HEK293T (cell line): ENCODE measurements at regions not wholly inside any gene's neighbourhood (a gene's known extent, or its start where the extent isn't known, plus 50 kb on each side); places are given as distances from the start of the nearest gene placed in this dataset.

ENCODE experiments used
- CTCF ChIA-PET: fragments of 350-600 bp; formaldehyde crosslinking; extraction: SDS; loops from one replicate; lab custom pipeline; 2021; ENCODE audit warnings: antibody characterized with exemption, inconsistent platforms; lab: Yijun Ruan, JAX
- POLR2A ChIA-PET: fragments of 350-600 bp; formaldehyde crosslinking; extraction: SDS; loops from one replicate; lab custom pipeline; 2020; ENCODE audit warnings: antibody characterized with exemption, inconsistent platforms; lab: Yijun Ruan, JAX
- DNase-seq: peaks from one replicate; pipeline ENCODE4 v3.0.0; 2012; ENCODE audit warnings: mixed read lengths; ENCODE audit errors: extremely low spot score
- ARNT ChIP-seq: fragments of 450-650 bp; IDR thresholded peaks from 2 replicates; pipeline ENCODE4 v1.6.1; 2017; ENCODE audit warnings: mild to moderate bottlenecking
- BHLHE40 ChIP-seq: fragments of 450-650 bp; IDR thresholded peaks from 2 replicates; pipeline ENCODE4 v1.6.1; 2016; ENCODE audit warnings: mild to moderate bottlenecking, moderate library complexity, borderline replicate concordance
- CTBP1 ChIP-seq: fragments of 450-650 bp; IDR thresholded peaks from 2 replicates; pipeline ENCODE4 v1.6.1; 2016; ENCODE audit warnings: borderline replicate concordance
- ELF4 ChIP-seq: fragments of 450-650 bp; IDR thresholded peaks from 2 replicates; pipeline ENCODE4 v1.6.1; 2017; ENCODE audit warnings: antibody characterized with exemption
- FOXA1 ChIP-seq: fragments of 450-650 bp; IDR thresholded peaks from 2 replicates; pipeline ENCODE4 v1.6.1; 2016; ENCODE audit warnings: mild to moderate bottlenecking
- FOXK2 ChIP-seq: fragments of 450-650 bp; IDR thresholded peaks from 2 replicates; pipeline ENCODE4 v1.6.1; 2016; ENCODE audit warnings: mild to moderate bottlenecking
- FOXM1 ChIP-seq: fragments of 450-650 bp; IDR thresholded peaks from 2 replicates; pipeline ENCODE4 v1.6.1; 2017; ENCODE audit warnings: mild to moderate bottlenecking, borderline replicate concordance
- HDGF ChIP-seq: fragments of 450-650 bp; IDR thresholded peaks from 2 replicates; pipeline ENCODE4 v1.6.1; 2017; ENCODE audit warnings: antibody characterized with exemption, borderline replicate concordance
- L3MBTL2 ChIP-seq: fragments of 450-650 bp; conservative IDR thresholded peaks from 2 replicates; pipeline ENCODE4 v1.6.1; 2016; ENCODE audit warnings: mild to moderate bottlenecking
- LEF1 ChIP-seq: fragments of 450-650 bp; IDR thresholded peaks from 2 replicates; pipeline ENCODE4 v1.6.1; 2017; ENCODE audit warnings: mild to moderate bottlenecking, borderline replicate concordance
- NFRKB ChIP-seq: fragments of 450-650 bp; IDR thresholded peaks from 2 replicates; pipeline ENCODE4 v1.6.1; 2016; ENCODE audit warnings: mild to moderate bottlenecking, moderate library complexity
- PKNOX1 ChIP-seq: fragments of 450-650 bp; IDR thresholded peaks from 2 replicates; pipeline ENCODE4 v1.6.1; 2016
- SP1 ChIP-seq: fragments of 450-650 bp; IDR thresholded peaks from 2 replicates; pipeline ENCODE4 v1.6.1; 2017
- SUZ12 ChIP-seq: fragments of 450-650 bp; IDR thresholded peaks from 2 replicates; pipeline ENCODE4 v1.6.1; 2016; ENCODE audit warnings: mild to moderate bottlenecking
- TARDBP ChIP-seq: fragments of 450-650 bp; IDR thresholded peaks from 2 replicates; pipeline ENCODE4 v1.6.1; 2016
- ZNF384 ChIP-seq: fragments of 450-650 bp; IDR thresholded peaks from 2 replicates; pipeline ENCODE4 v1.6.1; 2016

- TF ChIP-seq FOXK2: no peak
- no peak for TF ChIP-seq FOXA1
- TF ChIP-seq HDGF: no peak
- no peak for TF ChIP-seq L3MBTL2
- no peak for TF ChIP-seq NFRKB
- TF ChIP-seq BHLHE40: no peak
- TF ChIP-seq ARNT: no peak
- no peak for TF ChIP-seq SP1
- TF ChIP-seq TARDBP: no peak
- no peak for TF ChIP-seq CTBP1
- TF ChIP-seq ELF4: no peak
- no peak for TF ChIP-seq LEF1
- no peak for TF ChIP-seq SUZ12
- TF ChIP-seq FOXM1: no peak
- TF ChIP-seq ZNF384: no peak
- TF ChIP-seq PKNOX1: no peak
- no peak for DNase-seq
- CTCF ChIA-PET: interaction anchor here (0.6 to 4.0 kb wide), 14 partner anchors 8 to 696 kb away, joined by 3 to 20 read pairs (median 4); no protein-coding TSS in a partner anchor
- POLR2A ChIA-PET: no interaction called here
These were observed 126.8 kb upstream of the RASGRP1 start for GRCh38 chr15:38691377-38691776.

GRCh38 chr15:38691965-38692788 is 127.6 kb upstream of the RASGRP1 start:
- POLR2A ChIA-PET: no interaction called here
- DNase-seq: no peak
- TF ChIP-seq CTBP1: no peak
- no peak for TF ChIP-seq FOXA1
- no peak for TF ChIP-seq ARNT
- CTCF ChIA-PET: interaction anchor here (0.7 to 4.0 kb wide), 8 partner anchors 7 to 696 kb away, joined by 3 to 20 read pairs (median 4); no protein-coding TSS in a partner anchor

- no peak for DNase-seq
- no peak for TF ChIP-seq BHLHE40
- TF ChIP-seq CTBP1: no peak
- no peak for TF ChIP-seq FOXA1
- TF ChIP-seq SUZ12: no peak
- TF ChIP-seq FOXM1: no peak
- TF ChIP-seq LEF1: no peak
- no peak for TF ChIP-seq NFRKB
- no peak for TF ChIP-seq ZNF384
- no peak for TF ChIP-seq FOXK2
- TF ChIP-seq L3MBTL2: no peak
- TF ChIP-seq PKNOX1: no peak
- POLR2A ChIA-PET: no interaction called here
- CTCF ChIA-PET: no interaction called here
These were observed 128.1 kb upstream of the RASGRP1 start for GRCh38 chr15:38692789-38693062.

GRCh38 chr15:38695249-38696108 is 130.9 kb upstream of the RASGRP1 start:
- DNase-seq: no peak
- no peak for TF ChIP-seq FOXK2
- TF ChIP-seq FOXA1: no peak
- no peak for TF ChIP-seq L3MBTL2
- TF ChIP-seq ELF4: no peak
- TF ChIP-seq PKNOX1: no peak
- ChIA-PET POLR2A (no interaction called here), CTCF (no interaction called here)

GRCh38 chr15:38696109-38696727 is 131.6 kb upstream of the RASGRP1 start:
- TF ChIP-seq ELF4: no peak
- TF ChIP-seq FOXA1: no peak
- DNase-seq: no peak
- ChIA-PET POLR2A (no interaction called here), CTCF (interaction anchor here (0.6 to 1.1 kb wide), 2 partner anchors 10 to 14 kb away, joined by 3 to 6 read pairs; no protein-coding TSS in a partner anchor)

- POLR2A ChIA-PET: no interaction called here
- CTCF ChIA-PET: interaction anchor here (0.6 to 1.1 kb wide), 2 partner anchors 10 to 14 kb away, joined by 3 to 6 read pairs; no protein-coding TSS in a partner anchor
- DNase-seq: no peak
- TF ChIP-seq FOXK2: no peak
- TF ChIP-seq ZNF384: no peak
- no peak for TF ChIP-seq ARNT
- no peak for TF ChIP-seq L3MBTL2
- TF ChIP-seq BHLHE40: no peak
- TF ChIP-seq SUZ12: no peak
- no peak for TF ChIP-seq PKNOX1
- no peak for TF ChIP-seq FOXM1
- TF ChIP-seq HDGF: no peak
- no peak for TF ChIP-seq ELF4
- TF ChIP-seq FOXA1: no peak
- TF ChIP-seq TARDBP: no peak
- TF ChIP-seq NFRKB: no peak
- no peak for TF ChIP-seq SP1
- no peak for TF ChIP-seq LEF1
- no peak for TF ChIP-seq CTBP1
These were observed 132.3 kb upstream of the RASGRP1 start for GRCh38 chr15:38696790-38697495.
